Mesenchymal stem cell (in vitro differentiated cells and primary cell): ENCODE measurements at regions not wholly inside any gene's neighbourhood (a gene's known extent, or its start where the extent isn't known, plus 50 kb on each side); places are given as distances from the start of the nearest gene placed in this dataset.

ENCODE experiments used
- DNase-seq: peaks from one replicate; pipeline ENCODE4 v3.0.0-alpha.2; 2013
- H2AFZ ChIP-seq: one replicate; pipeline ENCODE4 v1.6.1; 2013; ENCODE audit warnings: low read depth, mild to moderate bottlenecking, control low read depth, inconsistent platforms, low read length, moderate library complexity
- H2AK5ac ChIP-seq: 2 replicates; pipeline ENCODE4 v1.6.1; 2013; ENCODE audit warnings: low read length, moderate library complexity, mild to moderate bottlenecking, inconsistent platforms; ENCODE audit not compliant: severe bottlenecking
- H2BK120ac ChIP-seq: one replicate; pipeline ENCODE4 v1.6.1; 2013; ENCODE audit warnings: low read depth, mild to moderate bottlenecking, inconsistent platforms, low read length, moderate library complexity
- H2BK12ac ChIP-seq, 2 experiments: one replicate each; pipeline ENCODE4 v1.6.1; 2013; ENCODE audit warnings: inconsistent platforms in 2 of 2, low read length in 2 of 2, mild to moderate bottlenecking in 2 of 2, moderate library complexity in 2 of 2, control low read depth in 1 of 2
- H2BK15ac ChIP-seq: one replicate; pipeline ENCODE4 v1.6.1; 2013; ENCODE audit warnings: mild to moderate bottlenecking, low read depth, inconsistent platforms; ENCODE audit not compliant: poor library complexity, severe bottlenecking
- H2BK5ac ChIP-seq: 2 replicates; pipeline ENCODE4 v1.6.1; 2013; ENCODE audit warnings: low read depth, mild to moderate bottlenecking, low read length, control low read depth, inconsistent platforms; ENCODE audit not compliant: poor library complexity, severe bottlenecking
- H3K14ac ChIP-seq, 2 experiments: one replicate each; pipeline ENCODE4 v1.6.1; 2013; ENCODE audit warnings: inconsistent platforms in 2 of 2, low read length in 2 of 2, control low read depth in 1 of 2, mild to moderate bottlenecking in 1 of 2, moderate library complexity in 1 of 2
- H3K18ac ChIP-seq, 2 experiments: one replicate each; pipeline ENCODE4 v1.6.1; 2013; ENCODE audit warnings: inconsistent platforms in 2 of 2, low read length in 2 of 2, control low read depth in 1 of 2, low read depth in 1 of 2, mild to moderate bottlenecking in 1 of 2
- H3K23ac ChIP-seq, 2 experiments: one replicate each; pipeline ENCODE4 v1.6.1; 2013; ENCODE audit warnings: inconsistent platforms in 2 of 2, low read length in 2 of 2, mild to moderate bottlenecking in 2 of 2, moderate library complexity in 2 of 2, control low read depth in 1 of 2
- H3K27ac ChIP-seq: 2 replicates; pipeline ENCODE4 v1.5.1; 2013; ENCODE audit warnings: mild to moderate bottlenecking, moderate library complexity, low read length, control low read depth, inconsistent platforms; ENCODE audit not compliant: poor library complexity, severe bottlenecking
- H3K27me3 ChIP-seq, 2 experiments: 2 replicates each; pipeline versions ENCODE4 v1.6.1 to v1.7.0; 2013; ENCODE audit warnings: low read length in 2 of 2, mild to moderate bottlenecking in 2 of 2, moderate library complexity in 2 of 2, control low read depth in 1 of 2, inconsistent platforms in 1 of 2; ENCODE audit not compliant: control insufficient read depth in 1 of 2, insufficient read depth in 1 of 2
- H3K36me3 ChIP-seq, 2 experiments: 2 replicates each; pipeline versions ENCODE4 v1.6.1 to v1.7.0; 2013; ENCODE audit warnings: low read length in 2 of 2, control low read depth in 1 of 2, inconsistent platforms in 1 of 2, low read depth in 1 of 2, mild to moderate bottlenecking in 1 of 2; ENCODE audit not compliant: insufficient read depth in 2 of 2, control insufficient read depth in 1 of 2
- H3K4ac ChIP-seq, 2 experiments: one replicate each; pipeline ENCODE4 v1.6.1; 2013; ENCODE audit warnings: inconsistent platforms in 2 of 2, low read length in 2 of 2, mild to moderate bottlenecking in 2 of 2, moderate library complexity in 2 of 2, control low read depth in 1 of 2, low read depth in 1 of 2
- H3K4me1 ChIP-seq: 2 replicates; pipeline ENCODE4 v1.6.1; 2013; ENCODE audit warnings: low read depth, low read length, control low read depth; ENCODE audit not compliant: control insufficient read depth, insufficient read depth
- H3K4me2 ChIP-seq: 2 replicates; pipeline ENCODE4 v1.6.1; 2013; ENCODE audit warnings: low read length, mild to moderate bottlenecking, inconsistent platforms; ENCODE audit not compliant: poor library complexity, severe bottlenecking
- H3K4me3 ChIP-seq, 2 experiments: 2 replicates each; pipeline versions ENCODE4 v1.5.1 to v1.7.0; 2013; ENCODE audit warnings: low read length in 2 of 2, mild to moderate bottlenecking in 2 of 2, control low read depth in 1 of 2, low read depth in 1 of 2; ENCODE audit not compliant: insufficient read depth in 1 of 2
- H3K79me1 ChIP-seq: replicated peaks from 2 replicates; pipeline ENCODE4 v1.6.1; 2013; ENCODE audit warnings: mild to moderate bottlenecking, control low read depth, low read length, inconsistent platforms; ENCODE audit not compliant: poor library complexity, severe bottlenecking
- H3K9ac ChIP-seq: 2 replicates; pipeline ENCODE4 v1.7.0; 2013; ENCODE audit warnings: mild to moderate bottlenecking, low read length, moderate library complexity
- H3K9me3 ChIP-seq: 2 replicates; pipeline ENCODE4 v1.7.0; 2013; ENCODE audit warnings: mild to moderate bottlenecking, low read length; ENCODE audit not compliant: control insufficient read depth
- H4K8ac ChIP-seq: one replicate; pipeline ENCODE4 v1.6.1; 2013; ENCODE audit warnings: inconsistent platforms, mild to moderate bottlenecking, low read length, moderate library complexity
- H4K91ac ChIP-seq: one replicate; pipeline ENCODE4 v1.6.1; 2013; ENCODE audit warnings: mild to moderate bottlenecking, low read length, inconsistent platforms
- WGBS: methylation state at CpG from one replicate; pipeline ENCODE4 v1.1.7; 2013; ENCODE audit warnings: mixed read lengths; 5-methylcytosine and 5-hydroxymethylcytosine counted together

DNA sequence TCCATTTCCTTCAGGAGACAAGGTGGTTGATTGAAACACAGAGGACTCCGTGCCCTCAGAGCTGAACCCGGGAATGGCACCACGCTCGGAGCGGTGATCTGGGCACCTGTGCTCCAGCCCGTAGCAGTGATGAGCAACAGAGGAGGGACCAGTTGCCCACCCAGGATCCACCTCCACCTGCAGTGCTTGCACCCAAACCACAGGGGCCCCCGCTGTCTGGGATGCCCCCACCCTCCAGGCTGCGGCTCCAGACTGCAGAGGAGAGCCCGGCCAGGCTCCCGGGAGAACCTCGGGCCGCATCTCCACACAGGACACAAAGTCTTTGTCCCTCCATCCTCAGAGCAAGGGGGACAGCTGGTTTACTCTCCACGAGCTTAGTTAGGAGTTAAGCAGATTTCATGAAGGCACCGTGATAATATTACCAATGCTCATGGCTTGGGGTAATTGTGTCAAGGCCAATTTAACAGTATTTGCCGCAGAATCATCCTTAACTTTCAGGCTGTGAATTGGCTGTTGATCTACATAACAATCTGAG, 100.6 kb downstream of the TNFAIP2 start:
- no peak overlapping the region for H2BK15ac ChIP-seq
- no peak overlapping the region for H3K23ac ChIP-seq
- H3K9me3 ChIP-seq: no peaks in the 10 kb centered on the region
- no peak overlapping the region for H4K91ac ChIP-seq
- H3K27me3 ChIP-seq: peaks cover 46 to 83% of the 10 kb centered on the region in 2 experiments
- H3K36me3 ChIP-seq: peaks cover 0 to 5% of the 10 kb centered on the region in 2 experiments
- no peak overlapping the region for H3K27ac ChIP-seq
- H4K8ac ChIP-seq: no peak overlapping the region
- no peak overlapping the region for H3K18ac ChIP-seq
- WGBS: 94% methylated on average over 12 of the region's 15 CpGs
- no peak overlapping the region for H3K4me2 ChIP-seq
- no peak overlapping the region for H2BK5ac ChIP-seq
- H2AFZ ChIP-seq: no peak overlapping the region
- H3K4me1 ChIP-seq: peaks cover 7% of the 10 kb centered on the region
- no peak overlapping the region for H2BK12ac ChIP-seq
- DNase-seq: no peak
- H3K9ac ChIP-seq: no peak overlapping the region
- H3K79me1 ChIP-seq: no peaks in the 10 kb centered on the region
- H3K4ac ChIP-seq: no peak overlapping the region
- H2BK120ac ChIP-seq: no peak overlapping the region
- no peak overlapping the region for H3K14ac ChIP-seq
- no peak overlapping the region for H2AK5ac ChIP-seq
- no peak overlapping the region for H3K4me3 ChIP-seq

DNA sequence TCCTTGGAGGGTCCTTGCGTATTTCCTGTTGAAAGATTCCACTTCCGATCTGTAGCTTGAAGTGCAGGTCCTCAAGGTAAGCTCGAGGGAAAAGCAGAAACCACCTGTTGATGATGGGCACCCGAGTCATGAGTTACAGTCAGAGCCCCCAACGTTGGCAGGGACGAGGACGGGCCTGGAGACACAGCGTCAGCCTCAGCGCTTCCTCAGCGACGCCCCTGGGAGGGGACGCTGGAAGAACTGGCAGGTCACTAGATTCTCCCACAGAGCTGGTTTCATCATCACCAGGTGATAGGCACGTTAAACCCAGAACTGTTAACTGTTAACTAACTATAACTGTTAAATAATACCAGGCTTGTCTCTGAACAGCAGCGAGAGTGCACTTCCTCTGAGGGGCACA, 101.8 kb downstream of the TNFAIP2 start:
- WGBS: 87% methylated on average over 14 of the region's 14 CpGs
- H2BK120ac ChIP-seq: no peak overlapping the region
- H4K8ac ChIP-seq: no peak overlapping the region
- H3K27me3 ChIP-seq: peaks cover 45 to 79% of the 10 kb centered on the region in 2 experiments
- H3K18ac ChIP-seq: no peak overlapping the region
- H3K36me3 ChIP-seq: peaks cover 0 to 3% of the 10 kb centered on the region in 2 experiments
- H3K27ac ChIP-seq: no peak overlapping the region
- no peak overlapping the region for H4K91ac ChIP-seq
- no peak overlapping the region for H2BK15ac ChIP-seq
- no peak overlapping the region for H3K23ac ChIP-seq
- no peak overlapping the region for H2AK5ac ChIP-seq
- no peak overlapping the region for H3K4ac ChIP-seq
- no peak overlapping the region for H2AFZ ChIP-seq
- H3K14ac ChIP-seq: no peak overlapping the region
- H3K9ac ChIP-seq: no peak overlapping the region
- no peak overlapping the region for H3K4me2 ChIP-seq
- no peak overlapping the region for H3K4me3 ChIP-seq
- H2BK5ac ChIP-seq: no peak overlapping the region
- H3K9me3 ChIP-seq: no peaks in the 10 kb centered on the region
- H2BK12ac ChIP-seq: no peak overlapping the region
- no peaks in the 10 kb centered on the region for H3K79me1 ChIP-seq
- DNase-seq: no peak
- H3K4me1 ChIP-seq: peaks cover 7% of the 10 kb centered on the region

DNA sequence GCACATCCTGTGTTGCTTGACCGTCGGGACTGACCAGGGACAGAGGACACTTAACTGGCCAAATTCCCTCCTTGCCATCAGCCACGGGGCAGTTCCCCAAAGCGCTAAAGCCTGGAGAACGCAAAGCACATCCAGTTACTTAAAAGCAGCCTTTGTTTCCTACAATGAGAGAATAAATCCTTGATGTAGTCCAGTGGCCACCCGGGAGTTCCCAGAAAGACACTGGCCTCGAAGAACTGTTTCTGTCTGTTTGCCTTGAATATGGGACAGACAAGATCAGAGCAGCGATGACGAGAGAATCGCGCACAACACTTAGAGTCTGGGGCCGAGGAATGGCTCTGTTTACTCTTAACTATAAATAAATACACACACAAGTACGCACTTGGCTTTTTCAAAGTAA, 102.2 kb downstream of the TNFAIP2 start:
- no peak overlapping the region for H2BK12ac ChIP-seq
- H3K14ac ChIP-seq: no peak overlapping the region
- no peak overlapping the region for H4K8ac ChIP-seq
- no peaks in the 10 kb centered on the region for H3K9me3 ChIP-seq
- WGBS: 39% methylated on average over 13 of the region's 13 CpGs
- H3K36me3 ChIP-seq: no peaks in the 10 kb centered on the region
- no peak overlapping the region for H3K4me3 ChIP-seq
- no peak overlapping the region for H3K9ac ChIP-seq
- H2BK5ac ChIP-seq: no peak overlapping the region
- no peak overlapping the region for H3K23ac ChIP-seq
- H4K91ac ChIP-seq: no peak overlapping the region
- no peak overlapping the region for H3K18ac ChIP-seq
- H3K4me2 ChIP-seq: no peak overlapping the region
- peaks cover 4% of the 10 kb centered on the region for H3K4me1 ChIP-seq
- no peak overlapping the region for H2BK15ac ChIP-seq
- H3K4ac ChIP-seq: no peak overlapping the region
- H2AK5ac ChIP-seq: no peak overlapping the region
- no peaks in the 10 kb centered on the region for H3K79me1 ChIP-seq
- no peak overlapping the region for H3K27ac ChIP-seq
- peak; percentile 92 for DNase-seq
- H3K27me3 ChIP-seq: peaks cover 45 to 79% of the 10 kb centered on the region in 2 experiments
- no peak overlapping the region for H2AFZ ChIP-seq
- no peak overlapping the region for H2BK120ac ChIP-seq

DNA sequence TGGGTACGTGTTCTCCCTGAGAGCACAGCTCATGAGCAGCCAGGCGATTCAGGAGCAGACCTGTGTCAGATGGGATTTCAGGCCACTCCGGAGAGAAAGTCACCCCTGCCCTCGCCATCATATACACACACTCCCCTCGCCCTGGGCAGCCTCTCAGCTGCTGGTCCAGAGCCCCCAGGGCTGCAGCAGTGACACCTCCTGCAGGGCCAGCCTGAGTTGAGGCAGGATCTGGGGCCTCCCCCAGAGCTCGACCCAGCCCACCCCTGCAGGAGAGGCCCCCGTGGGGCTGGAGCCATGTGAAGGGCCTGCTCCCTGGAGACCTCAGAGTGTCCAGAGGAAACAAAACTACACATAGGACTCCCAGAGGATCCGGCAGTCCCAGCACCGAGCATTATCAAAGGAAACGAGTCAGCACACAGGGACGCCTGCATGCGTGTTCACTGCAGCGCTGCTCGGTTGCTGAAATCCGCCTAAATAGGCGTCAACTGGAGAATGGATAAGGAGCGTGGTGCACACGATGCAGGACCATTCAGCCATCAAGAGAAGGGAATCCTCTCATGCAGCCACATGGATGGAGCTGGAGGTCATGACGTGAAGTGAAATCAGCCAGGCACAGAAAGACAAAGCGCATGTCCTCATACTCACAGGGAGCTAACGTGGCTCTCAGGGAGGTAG, 104.0 kb downstream of the TNFAIP2 start:
- no peak for DNase-seq
- no peak overlapping the region for H2BK12ac ChIP-seq
- no peaks in the 10 kb centered on the region for H3K79me1 ChIP-seq
- no peaks in the 10 kb centered on the region for H3K36me3 ChIP-seq
- no peak overlapping the region for H3K9ac ChIP-seq
- no peak overlapping the region for H2BK120ac ChIP-seq
- peaks cover 36 to 75% of the 10 kb centered on the region in 2 experiments for H3K27me3 ChIP-seq
- no peak overlapping the region for H3K23ac ChIP-seq
- no peak overlapping the region for H3K27ac ChIP-seq
- H3K4me2 ChIP-seq: no peak overlapping the region
- no peaks in the 10 kb centered on the region for H3K9me3 ChIP-seq
- H2AFZ ChIP-seq: no peak overlapping the region
- H3K18ac ChIP-seq: no peak overlapping the region
- H2BK5ac ChIP-seq: no peak overlapping the region
- H3K4me1 ChIP-seq: peaks cover 4% of the 10 kb centered on the region
- H3K4me3 ChIP-seq: no peak overlapping the region
- WGBS: 76% methylated on average over 21 of the region's 21 CpGs
- H4K8ac ChIP-seq: no peak overlapping the region
- no peak overlapping the region for H2BK15ac ChIP-seq
- H3K14ac ChIP-seq: peak overlapping the region in 1 of 2 experiments; percentile 66
- H4K91ac ChIP-seq: no peak overlapping the region
- H2AK5ac ChIP-seq: no peak overlapping the region
- no peak overlapping the region for H3K4ac ChIP-seq
